D721Med (cell line): ENCODE measurements at regions not wholly inside any gene's neighbourhood (a gene's known extent, or its start where the extent isn't known, plus 50 kb on each side); places are given as distances from the start of the nearest gene placed in this dataset.

ENCODE experiments used
- DNase-seq: peaks from one replicate; pipeline ENCODE4 v3.0.0; 2011; ENCODE audit warnings: low spot score; ENCODE audit not compliant: insufficient read length
- FAIRE-seq: peaks from 2 replicates; lab custom pipeline; 2011; peaks lifted over from hg19 to GRCh38; lab: Jason Lieb, UNC
- TF ChIP-seq, protein P1 (sequence below): IDR thresholded peaks from 2 replicates; pipeline ENCODE4 v1.5.1; 2012; ENCODE audit warnings: mild to moderate bottlenecking, control low read depth; ENCODE audit not compliant: insufficient read depth; ENCODE audit errors: missing control alignments

DNA sequence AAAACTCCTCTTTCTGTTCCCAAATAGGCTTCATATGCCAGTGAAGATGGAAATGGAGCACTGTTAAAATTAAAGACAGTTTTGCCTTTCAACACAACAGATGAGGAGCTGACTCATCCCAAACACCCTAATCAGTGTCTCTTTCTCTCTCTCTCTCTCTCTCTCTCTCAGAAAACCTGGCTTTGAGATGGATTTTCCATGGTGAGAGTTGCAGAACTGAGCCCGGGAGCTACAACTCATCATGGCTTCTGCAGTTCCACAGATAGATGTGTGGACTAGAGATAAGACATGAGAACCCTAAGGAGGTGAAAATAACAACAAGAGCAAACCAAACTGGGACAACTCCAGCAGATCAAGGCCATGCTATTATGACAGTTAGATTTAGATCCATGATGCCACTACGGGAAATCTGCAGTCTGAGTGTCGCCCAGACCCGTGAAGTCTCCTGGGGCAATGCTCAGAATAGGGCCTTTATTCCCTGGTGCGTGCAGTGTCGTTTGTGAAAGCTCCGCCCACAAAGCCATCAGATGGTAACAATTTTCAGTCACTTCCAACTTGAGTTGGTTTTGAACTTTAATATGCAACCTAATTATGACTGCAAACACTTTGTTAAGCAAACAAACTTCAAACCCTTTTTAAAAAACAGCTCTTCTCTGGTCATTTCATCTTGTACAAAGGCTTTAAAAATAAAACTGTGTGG lies 338.2 kb upstream of the PREP start:
- FAIRE-seq = no peak
- TF ChIP-seq, protein P1, sequence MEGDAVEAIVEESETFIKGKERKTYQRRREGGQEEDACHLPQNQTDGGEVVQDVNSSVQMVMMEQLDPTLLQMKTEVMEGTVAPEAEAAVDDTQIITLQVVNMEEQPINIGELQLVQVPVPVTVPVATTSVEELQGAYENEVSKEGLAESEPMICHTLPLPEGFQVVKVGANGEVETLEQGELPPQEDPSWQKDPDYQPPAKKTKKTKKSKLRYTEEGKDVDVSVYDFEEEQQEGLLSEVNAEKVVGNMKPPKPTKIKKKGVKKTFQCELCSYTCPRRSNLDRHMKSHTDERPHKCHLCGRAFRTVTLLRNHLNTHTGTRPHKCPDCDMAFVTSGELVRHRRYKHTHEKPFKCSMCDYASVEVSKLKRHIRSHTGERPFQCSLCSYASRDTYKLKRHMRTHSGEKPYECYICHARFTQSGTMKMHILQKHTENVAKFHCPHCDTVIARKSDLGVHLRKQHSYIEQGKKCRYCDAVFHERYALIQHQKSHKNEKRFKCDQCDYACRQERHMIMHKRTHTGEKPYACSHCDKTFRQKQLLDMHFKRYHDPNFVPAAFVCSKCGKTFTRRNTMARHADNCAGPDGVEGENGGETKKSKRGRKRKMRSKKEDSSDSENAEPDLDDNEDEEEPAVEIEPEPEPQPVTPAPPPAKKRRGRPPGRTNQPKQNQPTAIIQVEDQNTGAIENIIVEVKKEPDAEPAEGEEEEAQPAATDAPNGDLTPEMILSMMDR = no peak
- DNase-seq = no peak

DNA sequence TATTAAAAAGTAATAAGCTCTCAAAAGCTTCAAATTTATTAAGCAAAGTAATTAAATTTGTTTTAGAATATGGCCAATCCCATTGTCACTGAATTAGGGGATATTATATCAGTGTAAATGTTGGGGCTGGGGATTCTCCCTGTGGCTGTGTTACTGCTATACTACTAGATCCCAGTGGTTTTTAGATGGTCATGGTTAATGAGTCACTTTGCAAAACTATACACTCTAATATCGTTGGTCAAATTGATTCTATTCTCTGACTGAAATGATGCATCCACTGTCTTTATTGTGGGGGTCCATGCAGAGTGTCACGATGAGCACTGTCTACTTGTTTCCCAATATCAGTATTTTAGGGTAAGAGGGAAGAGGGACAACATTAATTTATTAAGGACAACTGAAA lies 336.9 kb upstream of the PREP start:
- FAIRE-seq = no peak
- TF ChIP-seq, protein P1 = no peak

DNA sequence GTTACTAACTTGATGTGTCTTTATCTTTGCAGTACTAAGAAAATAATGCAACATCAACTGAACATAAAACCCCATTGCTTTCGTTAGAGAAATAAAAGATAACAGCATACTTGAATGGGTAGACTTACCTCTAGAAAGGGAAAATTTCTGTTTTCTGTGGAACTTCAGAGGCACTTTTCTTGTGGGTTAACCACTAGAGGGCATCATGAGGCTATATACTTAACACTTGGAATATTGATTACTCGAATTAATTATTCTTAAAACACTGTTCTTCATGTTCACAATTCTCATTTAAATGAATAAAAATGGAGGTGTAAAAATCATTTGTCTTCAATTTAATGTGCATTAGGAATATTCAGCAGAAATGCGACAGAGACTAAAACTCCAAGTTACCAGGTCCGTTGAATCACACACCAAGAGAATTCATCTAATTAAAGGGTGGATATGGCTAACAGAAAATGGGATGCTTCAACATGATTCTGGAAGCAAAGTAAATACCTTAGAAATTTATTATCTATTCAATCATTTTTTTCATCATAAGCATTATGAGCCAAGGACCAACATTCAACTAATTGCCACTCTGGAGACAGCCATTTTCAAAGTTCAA lies 330.8 kb upstream of the PREP start:
- FAIRE-seq (peak; percentile 72), DNase-seq (no peak)

More for the DNA sequence above, 336.9 kb upstream of the PREP start:
- DNase-seq = no peak

DNA sequence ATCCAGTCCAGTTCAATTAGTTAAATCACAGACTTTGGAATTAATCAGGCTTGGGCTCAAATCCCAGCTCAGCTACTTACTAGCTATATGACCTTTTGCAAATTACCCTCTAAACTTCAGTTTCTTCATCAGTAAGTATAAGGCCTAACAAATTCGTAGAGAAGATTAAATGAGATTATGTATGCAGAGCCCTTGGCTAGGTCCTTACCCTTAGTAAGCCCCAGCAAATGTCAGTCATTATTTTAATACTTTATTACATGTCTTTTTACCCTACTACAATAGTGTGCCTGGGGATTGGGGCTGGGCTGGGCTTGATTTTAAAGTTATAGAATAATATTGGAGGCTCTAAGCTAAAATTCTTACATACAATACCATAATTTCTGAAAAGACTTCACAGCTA lies 326.1 kb upstream of the PREP start:
- peak; percentile 97 for FAIRE-seq
- DNase-seq = no peak
- TF ChIP-seq, protein P1 = no peak

More for the DNA sequence above, 330.8 kb upstream of the PREP start:
- TF ChIP-seq, protein P1 = peak; percentile 54

DNA sequence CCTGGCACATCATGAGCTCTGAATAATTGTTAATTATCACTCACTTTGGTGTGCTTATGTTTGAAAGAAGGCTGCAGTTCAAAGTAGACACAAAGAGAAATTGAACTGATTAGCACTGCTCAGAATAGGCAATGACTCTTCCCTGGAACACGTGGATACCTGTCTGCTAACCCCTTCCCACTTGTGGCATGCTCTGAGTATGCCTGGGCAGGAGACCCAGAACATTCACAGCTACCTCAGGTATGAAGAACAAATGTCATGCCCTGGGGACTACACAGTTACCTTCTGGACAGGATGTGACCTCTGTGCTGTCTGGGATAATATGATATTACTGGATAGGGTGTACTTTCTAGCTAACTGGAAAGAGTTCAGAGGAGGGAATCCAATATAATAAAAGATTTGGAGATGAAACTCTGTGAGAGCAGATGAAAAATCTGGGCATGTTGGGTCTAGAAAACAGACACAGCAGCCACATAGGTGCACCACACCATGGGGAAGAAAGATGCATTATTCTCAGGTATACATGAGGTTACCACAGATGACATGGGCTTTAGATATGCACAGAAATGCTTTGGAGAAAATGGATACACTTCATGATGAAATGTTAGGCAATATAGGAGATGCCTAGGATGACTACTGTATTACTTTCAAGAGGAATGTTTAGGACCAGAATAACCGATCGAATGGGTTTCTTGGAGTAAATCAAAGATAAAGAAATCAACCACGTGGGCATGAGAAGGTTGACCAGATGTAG lies 324.2 kb upstream of the PREP start:
- TF ChIP-seq, protein P1 = no peak
- no peak for FAIRE-seq
- no peak for DNase-seq

DNA sequence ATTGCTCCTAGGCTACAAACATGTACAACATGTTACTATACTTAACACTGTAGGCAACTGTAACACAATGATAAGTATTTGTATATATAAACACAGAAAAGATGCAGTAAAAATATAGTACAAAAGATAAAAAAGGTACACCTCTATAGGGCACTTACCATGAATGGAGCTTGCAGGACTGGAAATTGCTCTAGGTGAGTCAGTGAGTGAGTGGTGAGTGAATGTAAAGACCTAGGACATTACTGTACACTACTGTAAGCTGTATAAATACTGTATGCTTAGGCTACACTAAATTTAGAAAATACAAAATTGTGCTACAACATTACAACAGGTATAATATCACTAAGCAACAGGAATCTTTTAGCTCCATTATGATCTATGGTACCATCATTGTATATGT lies 312.0 kb upstream of the PREP start:
- TF ChIP-seq, protein P1 = no peak
- no peak for FAIRE-seq
- no peak for DNase-seq
